ENCODE measurements at regions not wholly inside any gene's neighbourhood (a gene's known extent, or its start where the extent isn't known, plus 50 kb on each side); places are given as distances from the start of the nearest gene placed in this dataset.

- no peak for TF ChIP-seq POLR2A (IDR thresholded peaks at IDR 0.05)
- TF ChIP-seq POLR2AphosphoS5 (IDR thresholded peaks at IDR 0.05) = no peak
- no peak for TF ChIP-seq CTCF (IDR thresholded peaks at IDR 0.05)
- no peak overlapping the region for H3K4me3 ChIP-seq
- no peaks in the 10 kb centered on the region for H3K36me3 ChIP-seq
- no peak for DNase-seq (ENCODE audit: low spot score in 2 of 2)
- intact Hi-C loops (cut with DNase I; ENCODE audit: low total_unique reads) = no loop called here
- H3K4me1 ChIP-seq = no peaks in the 10 kb centered on the region
- H3K9me3 ChIP-seq = no peaks in the 10 kb centered on the region
- no peaks in the 10 kb centered on the region for H3K27me3 ChIP-seq
- no peak overlapping the region for H3K27ac ChIP-seq
These were observed 103.4 kb upstream of the NUDT7 start for GRCh38 chr16:77618951-77619350.

- Histone ChIP-seq H3K9me3 (no peaks in the 10 kb centered on the region), H3K27me3 (no peaks in the 10 kb centered on the region), H3K27ac (no peak overlapping the region), H3K4me1 (no peaks in the 10 kb centered on the region), H3K36me3 (no peaks in the 10 kb centered on the region), H3K4me3 (no peak overlapping the region)
- DNase-seq (ENCODE audit: low spot score in 2 of 2) = no peak
- intact Hi-C loops (cut with DNase I; ENCODE audit: low total_unique reads) = no loop called here
- TF ChIP-seq POLR2A (IDR thresholded peaks at IDR 0.05) (no peak), CTCF (IDR thresholded peaks at IDR 0.05) (no peak), POLR2AphosphoS5 (IDR thresholded peaks at IDR 0.05) (no peak)
These were observed 98.2 kb upstream of the NUDT7 start for GRCh38 chr16:77624085-77624484.

DNA sequence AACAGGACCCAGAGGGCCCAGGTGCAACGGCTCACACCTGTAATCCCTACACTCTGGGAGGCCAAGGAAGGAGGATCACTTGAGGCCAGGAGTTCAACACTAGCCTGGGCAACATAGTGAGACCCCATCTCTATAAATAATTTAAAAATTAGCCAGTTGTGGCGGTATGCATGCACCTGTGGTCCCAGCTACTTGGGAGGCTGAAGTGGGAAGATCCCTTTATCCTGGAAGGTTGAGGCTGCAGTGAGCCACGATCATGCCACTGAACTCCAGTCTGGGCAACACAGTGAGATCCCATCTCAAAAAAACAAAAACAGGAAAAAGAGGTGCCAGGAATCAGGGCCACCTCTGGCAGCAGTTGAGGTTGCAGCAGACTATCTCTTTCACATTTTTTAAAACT, 85.7 kb upstream of the NUDT7 start:
- TF ChIP-seq POLR2AphosphoS5 (IDR thresholded peaks at IDR 0.05) (no peak), POLR2A (IDR thresholded peaks at IDR 0.05) (no peak), CTCF (IDR thresholded peaks at IDR 0.05) (no peak)
- intact Hi-C loops (cut with DNase I; ENCODE audit: low total_unique reads) = no loop called here
- Histone ChIP-seq H3K27ac (no peak overlapping the region), H3K27me3 (no peaks in the 10 kb centered on the region), H3K9me3 (no peaks in the 10 kb centered on the region), H3K4me3 (no peak overlapping the region), H3K36me3 (no peaks in the 10 kb centered on the region), H3K4me1 (no peaks in the 10 kb centered on the region)
- no peak for DNase-seq (ENCODE audit: low spot score in 2 of 2)

DNA sequence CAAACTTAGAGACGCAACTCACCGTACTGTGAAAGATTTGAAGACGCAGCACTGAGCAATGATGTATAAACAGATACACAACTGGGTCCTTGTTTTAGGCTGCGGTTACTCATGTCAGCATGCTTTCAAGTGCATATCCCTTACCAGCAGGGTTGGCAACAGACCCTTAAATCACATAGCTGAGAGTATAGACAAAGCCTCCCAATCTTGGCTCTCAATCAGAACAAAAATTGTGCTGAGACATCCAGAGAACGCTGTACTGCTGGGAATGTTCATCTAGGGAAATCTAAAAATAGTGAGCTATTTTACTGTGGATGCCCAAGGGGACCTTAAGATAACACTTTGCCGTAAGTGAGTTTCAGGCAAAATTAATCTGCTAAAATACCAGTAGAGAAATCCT, 84.4 kb upstream of the NUDT7 start:
- DNase-seq (ENCODE audit: low spot score in 2 of 2) = no peak
- TF ChIP-seq POLR2A (IDR thresholded peaks at IDR 0.05) = no peak
- no peak for TF ChIP-seq CTCF (IDR thresholded peaks at IDR 0.05)
- TF ChIP-seq POLR2AphosphoS5 (IDR thresholded peaks at IDR 0.05) = no peak
- Histone ChIP-seq H3K9me3 (no peaks in the 10 kb centered on the region), H3K36me3 (no peaks in the 10 kb centered on the region), H3K4me1 (no peaks in the 10 kb centered on the region), H3K27me3 (no peaks in the 10 kb centered on the region), H3K27ac (no peak overlapping the region), H3K4me3 (no peak overlapping the region)
- intact Hi-C loops (cut with DNase I; ENCODE audit: low total_unique reads) = no loop called here

- H3K9me3 ChIP-seq = no peaks in the 10 kb centered on the region
- H3K4me3 ChIP-seq = no peak overlapping the region
- intact Hi-C loops (cut with DNase I; ENCODE audit: low total_unique reads) = no loop called here
- H3K27me3 ChIP-seq = no peaks in the 10 kb centered on the region
- no peak overlapping the region for H3K27ac ChIP-seq
- TF ChIP-seq POLR2A (IDR thresholded peaks at IDR 0.05) (no peak), CTCF (IDR thresholded peaks at IDR 0.05) (no peak), POLR2AphosphoS5 (IDR thresholded peaks at IDR 0.05) (no peak)
- no peaks in the 10 kb centered on the region for H3K4me1 ChIP-seq
- no peaks in the 10 kb centered on the region for H3K36me3 ChIP-seq
- DNase-seq (ENCODE audit: low spot score in 2 of 2) = no peak
These were observed 79.1 kb upstream of the NUDT7 start for GRCh38 chr16:77643176-77643575.

All from breast epithelium (tissue), 4 donors.